WTC11 (cell line): ENCODE measurements at regions not wholly inside any gene's neighbourhood (a gene's known extent, or its start where the extent isn't known, plus 50 kb on each side); places are given as distances from the start of the nearest gene placed in this dataset.

ENCODE experiments used
- ATAC-seq: fragments of 200-7000 bp; cut with Tn5 transposase; 2 replicates; pipeline ENCODE4 v1.10.0; 2021; ENCODE audit warnings: mild to moderate bottlenecking, moderate library complexity
- CTCF ChIA-PET: fragments of 300-600 bp; sonication (Branson Sonifier 250); formaldehyde crosslinking; loops from one replicate; lab custom pipeline; 2021; ENCODE audit warnings: antibody characterized with exemption; lab: Charles Lee
- POLR2A ChIA-PET: fragments of 350-600 bp; sonication (Branson Sonifier 250); formaldehyde crosslinking; loops from one replicate; lab custom pipeline; 2021; ENCODE audit warnings: antibody characterized with exemption; lab: Charles Lee
- DNase-seq: peaks from one replicate; pipeline ENCODE4 v3.0.0; 2021; ENCODE audit warnings: low spot score
- H3K27ac Mint-ChIP-seq: 2 replicates; pipeline ENCODE4 v1.8.0; 2021; ENCODE audit warnings: mixed read lengths
- H3K27me3 Mint-ChIP-seq: 2 replicates; pipeline ENCODE4 v1.8.0; 2021; ENCODE audit warnings: low read depth, mild to moderate bottlenecking, moderate library complexity, mixed read lengths
- H3K36me3 Mint-ChIP-seq: 2 replicates; pipeline ENCODE4 v1.8.0; 2021; ENCODE audit warnings: mixed read lengths
- H3K4me1 Mint-ChIP-seq: 2 replicates; pipeline ENCODE4 v1.8.0; 2022; ENCODE audit warnings: mixed read lengths
- H3K4me3 Mint-ChIP-seq: 2 replicates; pipeline ENCODE4 v1.8.0; 2021; ENCODE audit warnings: mild to moderate bottlenecking, moderate library complexity, mixed read lengths
- H3K9me3 Mint-ChIP-seq: 2 replicates; pipeline ENCODE4 v1.8.0; 2021; ENCODE audit warnings: mixed read lengths
- AR ChIP-seq: fragments of 250-450 bp; sonication (Bioruptor Pico); IDR thresholded peaks from 2 replicates; pipeline ENCODE4 v1.9.0; 2021; ENCODE audit warnings: mild to moderate bottlenecking
- ATF1 ChIP-seq: sonication (generic); formaldehyde crosslinking; IDR thresholded peaks from 2 replicates; pipeline ENCODE4 v1.8.1; 2023; ENCODE audit warnings: mild to moderate bottlenecking, moderate library complexity, missing genetic modification reagents
- CREB1 ChIP-seq: sonication (generic); formaldehyde crosslinking; IDR thresholded peaks from 2 replicates; pipeline ENCODE4 v1.8.0; 2023; ENCODE audit warnings: mild to moderate bottlenecking, missing genetic modification reagents
- ESRRA ChIP-seq: sonication (generic); formaldehyde crosslinking; IDR thresholded peaks from 2 replicates; pipeline ENCODE4 v1.8.1; 2022; ENCODE audit warnings: mild to moderate bottlenecking, missing genetic modification reagents, borderline replicate concordance
- FOXP1 ChIP-seq: sonication (generic); formaldehyde crosslinking; IDR thresholded peaks from 2 replicates; pipeline ENCODE4 v1.8.0; 2022; ENCODE audit warnings: missing genetic modification reagents, mild to moderate bottlenecking, moderate library complexity, borderline replicate concordance
- FOXP4 ChIP-seq: sonication (generic); formaldehyde crosslinking; IDR thresholded peaks from 2 replicates; pipeline ENCODE4 v1.8.0; 2022; ENCODE audit warnings: mild to moderate bottlenecking, missing genetic modification reagents
- GTF2I ChIP-seq: fragments of 250-450 bp; sonication (Bioruptor Pico); conservative IDR thresholded peaks from 2 replicates; pipeline ENCODE4 v1.4.0; 2021; ENCODE audit warnings: mild to moderate bottlenecking
- JAZF1 ChIP-seq: fragments of 250-450 bp; sonication (Bioruptor Pico); IDR thresholded peaks from 2 replicates; pipeline ENCODE4 v1.9.0; 2021; ENCODE audit warnings: moderate library complexity, mild to moderate bottlenecking, inconsistent platforms
- MLX ChIP-seq: sonication (generic); formaldehyde crosslinking; IDR thresholded peaks from 2 replicates; pipeline ENCODE4 v1.8.1; 2023; ENCODE audit warnings: mild to moderate bottlenecking, missing genetic modification reagents, moderate library complexity
- MXD4 ChIP-seq: fragments of 250-450 bp; sonication (Bioruptor Pico); IDR thresholded peaks from 2 replicates; pipeline ENCODE4 v1.8.0; 2021; ENCODE audit warnings: mild to moderate bottlenecking, moderate library complexity, borderline replicate concordance
- NFE2L1 ChIP-seq: sonication (generic); formaldehyde crosslinking; IDR thresholded peaks from 2 replicates; pipeline ENCODE4 v1.8.1; 2023; ENCODE audit warnings: missing genetic modification reagents
- NFYB ChIP-seq: sonication (generic); formaldehyde crosslinking; conservative IDR thresholded peaks from 2 replicates; pipeline ENCODE4 v1.8.0; 2022; ENCODE audit warnings: low read depth, missing genetic modification reagents
- NR1H2 ChIP-seq: sonication (generic); formaldehyde crosslinking; IDR thresholded peaks from 2 replicates; pipeline ENCODE4 v1.9.0; 2021; ENCODE audit warnings: mild to moderate bottlenecking, moderate library complexity, missing genetic modification reagents
- RELA ChIP-seq: sonication (generic); formaldehyde crosslinking; IDR thresholded peaks from 2 replicates; pipeline ENCODE4 v1.8.1; 2022; ENCODE audit warnings: missing genetic modification reagents, mild to moderate bottlenecking, borderline replicate concordance
- STAT6 ChIP-seq: sonication (generic); formaldehyde crosslinking; conservative IDR thresholded peaks from 2 replicates; pipeline ENCODE4 v1.8.1; 2023; ENCODE audit warnings: mild to moderate bottlenecking, low read depth, missing genetic modification reagents, moderate library complexity
- ZBTB43 ChIP-seq: sonication (generic); formaldehyde crosslinking; IDR thresholded peaks from 2 replicates; pipeline ENCODE4 v1.8.1; 2023; ENCODE audit warnings: mild to moderate bottlenecking, missing genetic modification reagents
- ZNF232 ChIP-seq: sonication (generic); formaldehyde crosslinking; IDR thresholded peaks from 2 replicates; pipeline ENCODE4 v1.8.0; 2022; ENCODE audit warnings: mild to moderate bottlenecking, missing genetic modification reagents
- ZNF263 ChIP-seq: sonication (generic); formaldehyde crosslinking; IDR thresholded peaks from 2 replicates; pipeline ENCODE4 v1.8.1; 2022; ENCODE audit warnings: low read depth, mild to moderate bottlenecking, moderate library complexity, missing genetic modification reagents
- ZNF416 ChIP-seq: fragments of 250-450 bp; sonication (Bioruptor Pico); IDR thresholded peaks from 2 replicates; pipeline ENCODE4 v1.9.0; 2021; ENCODE audit warnings: mild to moderate bottlenecking, inconsistent platforms

GRCh38 chr7:132678656-132679055 lies 102.4 kb upstream of the PLXNA4 start (continued):
- no peak for TF ChIP-seq AR

- peaks cover 6% of the 10 kb centered on the region for H3K9me3 Mint-ChIP-seq
- POLR2A ChIA-PET, result no interaction called here
- no peaks in the 10 kb centered on the region for H3K36me3 Mint-ChIP-seq
- CTCF ChIA-PET, result interaction anchor here (1.6 to 1.8 kb wide), 2 partner anchors 97 to 359 kb away, joined by 3 to 5 read pairs; no protein-coding TSS in a partner anchor
- H3K27me3 Mint-ChIP-seq, result no peaks in the 10 kb centered on the region
- H3K4me3 Mint-ChIP-seq, result no peak overlapping the region
- H3K27ac Mint-ChIP-seq, result no peak overlapping the region
- peaks cover 3% of the 10 kb centered on the region; the same call in 1 of the 2 replicates for H3K4me1 Mint-ChIP-seq
- DNase-seq (no peak), ATAC-seq (no peak)
- TF ChIP-seq STAT6 (CRISPR knock-in tag), result no peak
- no peak for TF ChIP-seq ZBTB43
- no peak for TF ChIP-seq NR1H2 (CRISPR knock-in tag)
- TF ChIP-seq FOXP1 (CRISPR knock-in tag), result no peak
- no peak for TF ChIP-seq ATF1 (CRISPR knock-in tag)
- no peak for TF ChIP-seq ZNF263 (CRISPR knock-in tag)
- TF ChIP-seq NFYB (CRISPR knock-in tag), result no peak
- no peak for TF ChIP-seq JAZF1 (CRISPR knock-in tag)
Observed at GRCh38 chr7:132677918-132678317, 101.6 kb upstream of the PLXNA4 start.

GRCh38 chr7:132672200-132672990 lies 96.1 kb upstream of the PLXNA4 start:
- Mint-ChIP-seq H3K27ac (no peak overlapping the region), H3K27me3 (peaks cover 2% of the 10 kb centered on the region; the same call in 1 of the 2 replicates), H3K36me3 (no peaks in the 10 kb centered on the region), H3K4me3 (no peak overlapping the region), H3K4me1 (no peaks in the 10 kb centered on the region), H3K9me3 (peaks cover 13% of the 10 kb centered on the region)
- DNase-seq (no peak), ATAC-seq (no peak)
- CTCF ChIA-PET, result no interaction called here
- POLR2A ChIA-PET, result no interaction called here
- no peak for TF ChIP-seq MLX (CRISPR knock-in tag)
- no peak for TF ChIP-seq MXD4 (CRISPR knock-in tag)
- TF ChIP-seq, all 79 proteins: peak for 0

- peaks cover 10% of the 10 kb centered on the region for H3K9me3 Mint-ChIP-seq
- no peak for ATAC-seq
- no peak overlapping the region for H3K27ac Mint-ChIP-seq
- no peaks in the 10 kb centered on the region for H3K36me3 Mint-ChIP-seq
- H3K4me1 Mint-ChIP-seq, result no peaks in the 10 kb centered on the region
- ChIA-PET POLR2A (no interaction called here), CTCF (interaction anchor here (1.5 kb wide), 1 partner anchor 11 kb away, joined by 5 read pairs; no protein-coding TSS in a partner anchor)
- DNase-seq, result no peak
- peaks cover 10% of the 10 kb centered on the region for H3K27me3 Mint-ChIP-seq
- no peak overlapping the region for H3K4me3 Mint-ChIP-seq
- no peak for TF ChIP-seq CREB1 (CRISPR knock-in tag)
- no peak for TF ChIP-seq NFE2L1 (CRISPR knock-in tag)
- no peak for TF ChIP-seq FOXP4
- TF ChIP-seq ZNF232 (CRISPR knock-in tag), result no peak
- TF ChIP-seq RELA (CRISPR knock-in tag), result no peak
- TF ChIP-seq NFYB (CRISPR knock-in tag), result no peak
- TF ChIP-seq GTF2I, result no peak
- no peak for TF ChIP-seq ESRRA (CRISPR knock-in tag)
- no peak for TF ChIP-seq ZNF416 (CRISPR knock-in tag)
Observed at GRCh38 chr7:132666774-132667172, 90.5 kb upstream of the PLXNA4 start.
